Central memory CD8-positive, alpha-beta T cell (primary cell): ENCODE measurements at regions not wholly inside any gene's neighbourhood (a gene's known extent, or its start where the extent isn't known, plus 50 kb on each side); places are given as distances from the start of the nearest gene placed in this dataset.

ENCODE experiments used
- ATAC-seq: fragments of 150-1000 bp; cut with Tn5 transposase; replicated peaks from 2 replicates; pipeline ENCODE4 v1.10.0; 2022; ENCODE audit warnings: mild to moderate bottlenecking, moderate FRiP score, moderate number of reproducible peaks; ENCODE audit not compliant: poor library complexity, severe bottlenecking; ENCODE audit errors: extremely low read depth
- DNase-seq, 2 donors: peaks; one replicate each; pipeline ENCODE4 v3.0.0; 2021; ENCODE audit warnings: low spot score in 2 of 2
- H3K27ac Mint-ChIP-seq: one replicate; pipeline ENCODE4 v1.8.0; 2022; ENCODE audit warnings: low read depth, mild to moderate bottlenecking, moderate library complexity, mixed read lengths
- H3K27me3 Mint-ChIP-seq: one replicate; pipeline ENCODE4 v1.8.0; 2022; ENCODE audit warnings: mixed read lengths
- H3K36me3 Mint-ChIP-seq: one replicate; pipeline ENCODE4 v1.8.0; 2022; ENCODE audit warnings: mild to moderate bottlenecking, moderate library complexity, mixed read lengths; ENCODE audit not compliant: insufficient read depth
- H3K4me1 Mint-ChIP-seq: one replicate; pipeline ENCODE4 v1.8.0; 2022; ENCODE audit warnings: mixed read lengths
- H3K4me3 Mint-ChIP-seq: one replicate; pipeline ENCODE4 v1.8.0; 2022; ENCODE audit warnings: mild to moderate bottlenecking, moderate library complexity, mixed read lengths
- H3K9me3 Mint-ChIP-seq: one replicate; pipeline ENCODE4 v1.8.0; 2022; ENCODE audit warnings: mixed read lengths

DNA sequence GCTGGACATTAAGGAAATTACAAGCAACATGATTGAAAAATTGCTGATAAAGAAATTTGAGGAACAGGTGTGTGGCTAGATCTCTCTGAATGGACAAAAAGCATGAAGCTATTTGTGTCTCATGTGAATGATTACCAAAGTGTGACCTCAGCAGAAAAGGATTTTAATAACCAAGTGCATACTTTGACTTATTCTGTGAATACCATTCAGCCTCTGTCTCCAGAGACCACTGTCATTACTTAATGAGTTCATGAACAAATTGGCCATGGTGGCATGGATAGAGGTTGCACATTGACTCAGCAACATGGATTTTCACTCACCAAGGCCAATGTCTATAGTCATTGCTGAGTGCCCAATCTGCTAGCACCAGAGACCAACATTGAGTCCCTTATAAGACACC lies 874.6 kb upstream of the POT1 start:
- no peak overlapping the region for H3K27ac Mint-ChIP-seq
- DNase-seq = no peak
- no peaks in the 10 kb centered on the region for H3K27me3 Mint-ChIP-seq
- no peak for ATAC-seq
- H3K36me3 Mint-ChIP-seq = no peaks in the 10 kb centered on the region
- no peaks in the 10 kb centered on the region for H3K4me1 Mint-ChIP-seq
- peaks cover 33% of the 10 kb centered on the region for H3K9me3 Mint-ChIP-seq
- H3K4me3 Mint-ChIP-seq = no peak overlapping the region

DNA sequence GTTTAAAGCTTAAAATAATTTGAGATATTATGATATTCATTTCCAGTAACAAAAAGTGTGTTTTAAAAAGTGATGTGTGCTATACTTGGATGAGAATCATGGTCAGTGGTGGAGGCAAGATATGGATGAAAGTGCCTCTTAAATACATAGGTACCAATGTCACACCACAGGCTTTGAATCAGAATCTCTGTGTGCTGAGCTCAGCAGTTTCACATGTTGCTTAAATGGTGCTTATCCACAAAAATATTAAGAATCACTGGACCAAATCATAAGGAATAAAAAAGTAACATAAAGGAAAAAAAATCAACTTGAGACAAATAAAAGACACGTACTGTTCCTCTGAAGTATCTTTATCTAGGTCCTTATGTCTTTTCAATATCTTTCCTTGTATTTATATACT lies 850.5 kb upstream of the POT1 start:
- H3K4me1 Mint-ChIP-seq = no peaks in the 10 kb centered on the region
- no peaks in the 10 kb centered on the region for H3K36me3 Mint-ChIP-seq
- H3K9me3 Mint-ChIP-seq = peaks cover 21% of the 10 kb centered on the region
- ATAC-seq (no peak), DNase-seq (no peak)
- no peak overlapping the region for H3K27ac Mint-ChIP-seq
- H3K27me3 Mint-ChIP-seq = no peaks in the 10 kb centered on the region
- no peak overlapping the region for H3K4me3 Mint-ChIP-seq

DNA sequence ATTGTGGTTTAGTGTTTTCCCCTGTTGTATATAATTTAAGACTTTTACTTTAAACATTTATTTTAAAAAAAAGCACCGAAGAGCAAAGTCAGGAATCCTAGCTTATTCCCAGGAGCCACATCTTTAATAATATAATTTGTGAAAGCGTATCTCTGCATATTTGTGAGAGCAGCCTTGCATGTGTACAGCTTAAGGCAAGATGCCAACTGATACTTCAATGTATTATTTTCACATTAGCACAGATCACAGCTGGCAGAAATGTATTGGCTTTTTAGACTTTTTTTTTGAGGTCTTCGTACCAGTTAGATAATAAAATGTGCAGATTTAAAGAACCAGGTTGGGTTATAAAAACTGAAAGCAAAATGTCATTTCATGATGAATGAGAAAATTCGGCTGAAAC lies 845.7 kb upstream of the POT1 start:
- no peak for ATAC-seq

DNA sequence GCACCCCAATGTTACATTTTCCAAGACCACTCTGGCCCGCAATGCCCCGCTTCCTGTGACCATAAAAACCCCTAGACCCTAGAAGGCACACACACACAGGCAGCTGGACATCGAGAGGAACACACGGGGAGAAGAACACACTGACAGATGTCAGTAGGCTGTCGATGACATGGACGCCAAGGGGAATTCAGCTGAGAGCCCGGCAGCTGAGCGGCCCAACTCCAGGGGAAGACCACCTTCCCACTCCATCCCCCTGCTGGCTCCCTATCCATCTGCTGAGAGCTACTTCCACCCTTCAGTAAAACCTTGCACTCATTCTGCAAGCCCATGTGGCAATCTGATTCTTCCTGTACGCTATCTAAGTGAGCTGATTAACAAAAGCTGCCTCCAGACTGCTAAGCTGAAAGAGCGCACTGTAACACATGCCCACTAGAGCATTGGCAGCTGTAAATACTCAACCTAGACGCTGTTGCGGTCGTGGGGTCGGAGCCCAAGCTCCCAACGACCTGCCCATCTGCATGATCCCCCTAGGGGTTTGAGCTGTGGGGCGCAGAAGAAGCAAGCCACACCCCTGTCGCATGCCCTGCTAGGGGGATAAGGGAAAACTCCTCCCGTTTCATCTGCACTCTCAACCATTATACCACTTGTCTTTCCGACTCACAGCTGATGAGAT lies 843.6 kb upstream of the POT1 start:
- no peaks in the 10 kb centered on the region for H3K27me3 Mint-ChIP-seq

More for the DNA sequence above, 845.7 kb upstream of the POT1 start:
- no peak overlapping the region for H3K27ac Mint-ChIP-seq
- H3K27me3 Mint-ChIP-seq = no peaks in the 10 kb centered on the region
- H3K4me1 Mint-ChIP-seq = no peaks in the 10 kb centered on the region
- DNase-seq = no peak
- H3K4me3 Mint-ChIP-seq = no peak overlapping the region
- no peaks in the 10 kb centered on the region for H3K36me3 Mint-ChIP-seq
- H3K9me3 Mint-ChIP-seq = peaks cover 12% of the 10 kb centered on the region

DNA sequence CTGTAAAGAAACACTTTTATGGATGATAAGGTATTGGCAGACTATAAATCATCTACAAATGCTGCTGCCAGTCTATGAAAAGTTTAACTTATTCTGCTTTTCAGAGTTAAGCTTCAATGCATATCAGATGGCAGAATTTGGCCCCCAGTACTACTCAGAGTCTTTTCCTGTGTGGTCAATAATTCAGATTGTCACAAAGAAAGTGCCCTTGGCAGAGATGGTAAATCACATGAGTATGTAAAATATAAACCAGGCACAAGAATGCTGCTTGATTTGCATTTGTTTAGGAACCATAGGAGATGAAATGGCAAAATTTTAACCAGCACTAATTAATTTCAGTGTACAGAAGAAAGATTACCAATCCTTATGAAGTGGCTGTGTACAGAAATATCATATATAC lies 818.3 kb upstream of the POT1 start:
- H3K27ac Mint-ChIP-seq = no peak overlapping the region
- peaks cover 26% of the 10 kb centered on the region for H3K9me3 Mint-ChIP-seq
- no peak overlapping the region for H3K4me3 Mint-ChIP-seq
- no peaks in the 10 kb centered on the region for H3K4me1 Mint-ChIP-seq
- no peaks in the 10 kb centered on the region for H3K36me3 Mint-ChIP-seq
- H3K27me3 Mint-ChIP-seq = no peaks in the 10 kb centered on the region
- ATAC-seq = no peak
- DNase-seq = no peak

More for the DNA sequence above, 843.6 kb upstream of the POT1 start:
- ATAC-seq (no peak), DNase-seq (no peak)
- Mint-ChIP-seq H3K36me3 (no peaks in the 10 kb centered on the region), H3K4me3 (no peak overlapping the region), H3K4me1 (no peaks in the 10 kb centered on the region), H3K27ac (no peak overlapping the region), H3K9me3 (peaks cover 7% of the 10 kb centered on the region)

DNA sequence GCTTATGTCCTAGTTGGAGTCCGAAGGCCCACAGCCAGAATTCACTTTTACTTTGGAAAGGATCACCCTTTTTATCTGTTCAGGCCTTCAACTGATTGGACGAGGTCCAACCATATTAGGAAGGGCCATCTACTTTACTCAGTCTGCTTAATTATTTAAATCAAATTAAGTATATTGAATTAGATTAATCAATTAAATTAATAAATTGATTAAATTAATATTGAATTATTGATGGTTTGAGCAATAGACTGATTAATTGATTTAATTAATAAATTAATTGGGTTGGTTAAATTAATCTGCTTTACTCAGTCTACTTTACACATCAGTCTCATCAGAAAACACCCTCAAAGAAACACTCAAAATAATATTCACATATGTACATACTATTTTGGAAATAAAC lies 816.9 kb upstream of the POT1 start:
- no peak for ATAC-seq
- H3K27me3 Mint-ChIP-seq = no peaks in the 10 kb centered on the region
- H3K4me3 Mint-ChIP-seq = no peak overlapping the region

DNA sequence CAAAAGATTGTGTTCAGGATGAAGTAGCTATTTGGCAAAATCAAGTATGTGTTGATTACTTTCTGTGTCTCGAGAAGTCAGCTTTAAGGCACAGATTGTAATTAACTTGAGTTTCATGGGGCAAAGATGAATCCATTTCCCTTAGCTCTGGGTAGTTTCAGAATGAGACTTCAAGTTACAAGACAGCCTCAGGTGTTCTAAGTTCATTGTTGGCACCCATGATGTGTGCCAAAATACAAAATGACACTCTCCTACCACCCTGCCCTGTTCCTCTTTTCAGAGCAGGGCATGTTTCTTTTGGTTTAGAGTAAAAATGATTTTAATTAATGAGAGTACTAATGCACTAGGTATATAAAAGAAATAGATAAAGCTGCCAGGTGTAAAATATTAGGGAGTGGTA lies 797.6 kb upstream of the POT1 start:
- H3K4me3 Mint-ChIP-seq = no peak overlapping the region
- DNase-seq (no peak), ATAC-seq (no peak)
- no peaks in the 10 kb centered on the region for H3K27me3 Mint-ChIP-seq
- no peaks in the 10 kb centered on the region for H3K4me1 Mint-ChIP-seq
- no peak overlapping the region for H3K27ac Mint-ChIP-seq
- no peaks in the 10 kb centered on the region for H3K36me3 Mint-ChIP-seq
- peaks cover 18% of the 10 kb centered on the region for H3K9me3 Mint-ChIP-seq

More for the DNA sequence above, 816.9 kb upstream of the POT1 start:
- H3K9me3 Mint-ChIP-seq = peaks cover 21% of the 10 kb centered on the region
- H3K36me3 Mint-ChIP-seq = no peaks in the 10 kb centered on the region
- DNase-seq = no peak
- no peaks in the 10 kb centered on the region for H3K4me1 Mint-ChIP-seq
- no peak overlapping the region for H3K27ac Mint-ChIP-seq

DNA sequence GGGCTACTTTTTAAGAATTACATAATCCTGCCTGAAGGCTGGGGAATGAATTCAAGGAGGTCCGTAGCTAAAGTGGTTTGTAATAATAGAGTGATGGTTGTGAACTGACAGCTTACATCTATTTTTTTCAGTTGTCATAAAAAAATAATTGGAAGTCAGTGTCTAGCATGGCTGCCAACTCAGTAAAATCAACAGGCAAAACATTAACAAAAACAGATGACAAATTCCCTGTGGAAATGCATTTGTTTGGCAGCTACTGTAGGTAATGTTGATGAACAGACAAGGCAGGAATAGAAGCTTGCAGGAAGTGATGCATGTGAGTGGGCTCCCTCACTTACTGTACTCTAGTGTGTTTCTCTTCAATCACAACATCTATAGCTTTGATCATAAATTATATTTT lies 766.0 kb upstream of the POT1 start:
- H3K4me1 Mint-ChIP-seq = no peaks in the 10 kb centered on the region
- ATAC-seq = no peak
- H3K9me3 Mint-ChIP-seq = peaks cover 7% of the 10 kb centered on the region
- no peaks in the 10 kb centered on the region for H3K36me3 Mint-ChIP-seq
- no peaks in the 10 kb centered on the region for H3K27me3 Mint-ChIP-seq
- no peak overlapping the region for H3K27ac Mint-ChIP-seq
- H3K4me3 Mint-ChIP-seq = no peak overlapping the region
- no peak for DNase-seq

DNA sequence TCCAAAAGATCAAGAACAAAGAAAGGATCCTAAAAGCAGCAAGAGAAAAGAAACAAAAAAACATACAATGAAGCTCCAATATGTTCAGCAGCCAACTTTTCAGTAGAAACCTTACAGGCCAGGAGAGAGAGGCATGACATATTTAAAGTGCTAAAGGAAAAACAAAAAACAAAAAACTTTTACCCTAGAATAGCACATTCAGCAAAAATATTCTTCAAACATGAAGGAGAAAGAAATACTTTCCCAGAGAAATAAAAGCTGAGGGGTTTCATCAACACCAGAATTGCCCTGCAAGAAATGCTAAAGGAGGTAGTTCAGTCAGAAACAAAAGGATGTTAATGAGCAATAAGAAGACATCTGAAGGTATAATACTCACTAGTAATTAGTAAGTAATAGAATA lies 753.5 kb upstream of the POT1 start:
- Mint-ChIP-seq H3K27ac (no peak overlapping the region), H3K27me3 (no peaks in the 10 kb centered on the region), H3K36me3 (no peaks in the 10 kb centered on the region), H3K4me3 (no peak overlapping the region), H3K9me3 (peaks cover 19% of the 10 kb centered on the region), H3K4me1 (no peaks in the 10 kb centered on the region)
- ATAC-seq (no peak), DNase-seq (no peak)

DNA sequence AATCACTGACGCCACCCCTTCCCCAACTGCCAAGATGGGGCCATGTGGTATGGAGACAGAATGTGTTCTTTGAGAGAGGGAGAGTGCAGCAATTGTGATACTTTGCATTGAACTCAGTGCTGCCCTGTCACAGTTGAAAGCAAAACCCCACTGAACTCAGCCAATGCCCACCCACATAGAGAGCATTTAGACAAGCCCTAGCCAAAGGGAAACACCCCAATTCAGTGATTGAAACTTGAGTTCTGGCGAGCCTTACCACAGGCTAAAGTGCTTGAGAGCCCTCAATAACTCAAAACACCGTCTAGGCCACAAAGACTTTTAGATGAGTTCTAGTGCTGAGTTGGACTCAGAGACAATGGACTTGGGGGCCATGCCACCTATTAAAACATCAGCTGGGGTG lies 751.9 kb upstream of the POT1 start:
- Mint-ChIP-seq H3K36me3 (no peaks in the 10 kb centered on the region), H3K4me1 (no peaks in the 10 kb centered on the region), H3K4me3 (no peak overlapping the region), H3K9me3 (peaks cover 15% of the 10 kb centered on the region), H3K27me3 (no peaks in the 10 kb centered on the region), H3K27ac (no peak overlapping the region)
- DNase-seq (no peak), ATAC-seq (no peak)

DNA sequence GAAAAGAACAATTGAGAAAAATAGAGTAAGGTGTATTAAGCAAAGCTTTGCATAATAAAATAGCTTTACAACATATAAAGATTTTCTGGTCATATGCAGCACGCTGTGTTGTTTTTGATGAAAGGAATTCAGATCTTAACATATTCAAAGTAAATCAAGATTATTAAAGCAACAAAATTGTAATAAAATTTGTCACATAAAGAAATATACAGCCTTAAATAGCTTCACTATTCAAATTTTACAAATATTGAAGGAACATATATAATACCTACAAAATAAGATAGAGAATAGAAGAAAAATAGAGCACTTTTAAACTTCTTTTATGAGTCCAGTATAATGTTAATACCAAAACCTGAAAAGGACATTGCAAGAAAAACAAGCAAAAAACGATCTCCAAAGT lies 749.1 kb upstream of the POT1 start:
- Mint-ChIP-seq H3K27ac (no peak overlapping the region), H3K4me1 (no peaks in the 10 kb centered on the region), H3K9me3 (peaks cover 10% of the 10 kb centered on the region), H3K4me3 (no peak overlapping the region), H3K27me3 (no peaks in the 10 kb centered on the region), H3K36me3 (no peaks in the 10 kb centered on the region)
- DNase-seq = no peak
- ATAC-seq = no peak

DNA sequence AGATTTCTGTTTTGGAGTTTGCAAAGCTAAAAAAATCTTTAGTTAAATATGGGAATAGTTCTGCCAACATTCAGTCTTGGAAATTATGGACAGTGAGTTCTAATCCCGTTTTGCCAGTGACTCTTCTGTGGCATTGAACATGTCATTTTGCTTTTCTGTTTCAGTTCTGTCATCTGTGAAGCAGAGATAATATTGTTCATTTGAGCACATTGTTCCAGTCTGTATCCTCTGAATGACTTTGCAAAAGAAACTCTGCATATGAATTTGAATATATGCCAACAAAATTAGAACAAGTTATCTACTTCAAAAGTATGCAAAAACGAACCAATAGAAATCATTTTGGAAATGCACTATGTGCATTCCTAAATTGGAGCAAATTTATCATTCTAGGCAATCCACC lies 746.0 kb upstream of the POT1 start:
- Mint-ChIP-seq H3K9me3 (no peaks in the 10 kb centered on the region), H3K27ac (no peak overlapping the region), H3K4me3 (no peak overlapping the region), H3K4me1 (no peaks in the 10 kb centered on the region), H3K27me3 (no peaks in the 10 kb centered on the region), H3K36me3 (no peaks in the 10 kb centered on the region)
- ATAC-seq (no peak), DNase-seq (no peak)

DNA sequence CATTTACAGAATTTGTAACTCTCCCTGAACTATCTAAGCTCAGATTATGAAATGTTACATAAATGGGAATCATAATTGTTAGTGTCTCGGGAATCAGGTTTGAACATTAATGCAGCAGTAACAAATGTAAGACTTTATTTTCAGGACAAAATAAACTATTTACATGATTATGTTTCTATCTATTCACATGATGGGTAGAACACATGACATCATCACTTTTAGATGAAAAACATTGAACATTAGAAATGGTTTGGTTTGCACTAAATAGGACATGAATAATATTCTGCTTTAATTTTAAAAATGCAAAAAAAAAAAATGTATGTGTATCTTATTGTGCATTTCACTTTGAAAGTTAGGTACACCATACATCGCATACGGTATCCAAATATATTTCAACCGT lies 745.5 kb upstream of the POT1 start:
- H3K4me1 Mint-ChIP-seq = no peaks in the 10 kb centered on the region
- H3K9me3 Mint-ChIP-seq = no peaks in the 10 kb centered on the region
- H3K4me3 Mint-ChIP-seq = no peak overlapping the region
- no peak overlapping the region for H3K27ac Mint-ChIP-seq
- DNase-seq (no peak), ATAC-seq (no peak)
- H3K27me3 Mint-ChIP-seq = no peaks in the 10 kb centered on the region
- no peaks in the 10 kb centered on the region for H3K36me3 Mint-ChIP-seq
